ENCODE measurements at regions not wholly inside any gene's neighbourhood (a gene's known extent, or its start where the extent isn't known, plus 50 kb on each side); places are given as distances from the start of the nearest gene placed in this dataset.
"Not testable (repeated sequence)": the region's sequence is repeated elsewhere in the genome, so short reads cannot be mapped to it uniquely, and the experiment has no call there.

DNA sequence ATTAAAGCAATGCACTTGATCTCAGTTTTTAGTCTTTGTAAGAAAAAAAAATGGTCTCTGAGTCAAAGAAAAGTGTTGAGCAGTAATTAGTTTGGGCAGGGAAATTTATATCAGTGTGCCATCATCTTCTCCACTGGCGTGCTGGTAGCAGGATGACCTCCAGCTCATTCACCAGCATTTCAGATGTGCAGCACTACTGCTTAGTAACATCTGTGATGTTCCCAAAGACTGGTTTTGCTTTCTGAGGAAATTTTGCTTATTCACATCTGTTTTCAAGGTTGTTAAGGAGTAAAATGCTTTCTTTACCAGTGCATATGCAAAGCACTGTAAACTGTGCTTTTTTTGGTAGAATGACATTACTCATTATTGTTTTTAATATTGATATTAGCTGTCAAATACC, 540.4 kb downstream of the TRAM1L1 start:
- DNase-seq (ENCODE audit: low spot score) = no peak

DNA sequence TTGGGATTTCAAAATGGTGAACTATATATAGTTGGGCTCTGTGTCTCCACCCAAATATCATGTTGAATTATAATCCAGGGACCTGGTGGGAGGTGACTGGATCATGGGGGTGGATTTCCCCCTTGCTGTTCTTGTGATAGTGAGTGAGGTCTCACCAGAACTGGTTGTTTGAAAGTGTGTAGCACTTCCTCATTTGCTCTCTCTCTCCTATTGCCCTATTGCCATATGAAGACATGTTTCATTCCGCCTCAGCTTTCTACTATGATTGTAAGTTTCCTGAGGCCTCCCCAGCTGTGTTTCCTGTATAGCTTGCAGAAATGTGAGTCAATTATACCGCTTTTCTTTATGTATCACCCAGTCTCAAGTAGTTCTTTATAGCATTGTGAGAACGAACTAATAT, 545.6 kb downstream of the TRAM1L1 start:
- no peak for DNase-seq (ENCODE audit: low spot score)

DNA sequence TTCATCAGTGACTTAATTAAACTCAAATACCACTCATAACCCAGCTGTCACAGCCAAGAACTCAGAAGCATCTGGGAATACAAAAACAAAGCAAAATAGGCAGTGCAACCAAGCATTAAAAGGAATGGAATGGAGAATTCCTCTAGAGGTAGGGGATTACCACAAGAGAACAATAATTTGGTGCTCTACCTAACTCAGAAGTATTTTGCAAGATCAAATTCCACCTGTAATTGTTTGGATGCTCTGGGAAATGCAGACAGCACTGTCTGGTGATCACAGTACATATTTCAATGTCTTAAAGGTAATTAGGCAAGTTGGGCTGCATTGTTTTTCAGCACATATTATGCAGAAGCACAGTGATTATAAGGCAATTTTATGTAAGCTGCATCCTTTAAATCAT, 547.5 kb downstream of the TRAM1L1 start:
- DNase-seq (ENCODE audit: low spot score) = no peak

GRCh38 chr4:116536024-116536423, 549.4 kb downstream of the TRAM1L1 start:
- DNase-seq (ENCODE audit: low spot score) = not testable (repeated sequence)

DNA sequence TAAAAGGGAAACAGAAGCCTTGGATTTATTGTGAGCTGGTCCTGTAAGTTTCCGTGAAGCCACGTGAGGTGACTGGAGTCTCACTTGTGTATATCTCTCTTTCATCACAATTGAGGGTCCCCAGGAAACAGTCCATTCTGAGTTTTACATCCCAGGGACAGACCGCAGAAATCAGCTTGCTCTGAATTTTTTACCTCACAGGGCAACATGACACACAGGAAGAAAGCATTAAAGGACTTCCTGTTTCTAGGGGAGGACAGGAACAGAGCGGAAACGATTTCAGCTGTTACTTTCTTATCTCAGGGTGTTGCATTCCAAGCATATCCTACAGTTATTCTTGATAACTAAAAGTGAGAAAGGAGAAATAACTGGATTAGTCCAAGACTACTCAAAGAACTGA, 553.5 kb downstream of the TRAM1L1 start:
- no peak for DNase-seq (ENCODE audit: low spot score)

GRCh38 chr4:116531026-116531425, 554.4 kb downstream of the TRAM1L1 start:
- no peak for DNase-seq (ENCODE audit: low spot score)

DNA sequence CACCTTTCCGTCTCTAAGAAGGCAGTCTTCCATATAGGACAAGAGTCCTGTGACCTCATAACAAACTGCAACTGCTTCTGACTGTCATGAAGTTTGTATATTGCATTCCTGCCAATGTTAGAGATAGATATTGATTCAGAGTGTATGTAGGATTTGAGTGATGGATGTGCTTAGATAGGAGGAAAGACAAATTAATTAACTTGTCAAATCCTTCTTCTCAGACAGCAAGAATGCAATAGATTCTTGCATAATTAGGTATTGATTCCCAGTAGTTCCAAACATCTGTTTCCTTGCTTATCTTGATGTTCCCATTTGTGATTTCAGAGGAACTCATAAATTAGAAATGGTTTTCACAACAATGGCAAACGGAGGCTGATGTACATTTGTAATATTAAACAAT, 555.3 kb downstream of the TRAM1L1 start:
- DNase-seq (ENCODE audit: low spot score) = no peak

GRCh38 chr4:116529129-116529528, 556.2 kb downstream of the TRAM1L1 start:
- no peak for DNase-seq (ENCODE audit: low spot score)

GRCh38 chr4:116522922-116523321, 562.5 kb downstream of the TRAM1L1 start:
- no peak for DNase-seq (ENCODE audit: low spot score)

DNA sequence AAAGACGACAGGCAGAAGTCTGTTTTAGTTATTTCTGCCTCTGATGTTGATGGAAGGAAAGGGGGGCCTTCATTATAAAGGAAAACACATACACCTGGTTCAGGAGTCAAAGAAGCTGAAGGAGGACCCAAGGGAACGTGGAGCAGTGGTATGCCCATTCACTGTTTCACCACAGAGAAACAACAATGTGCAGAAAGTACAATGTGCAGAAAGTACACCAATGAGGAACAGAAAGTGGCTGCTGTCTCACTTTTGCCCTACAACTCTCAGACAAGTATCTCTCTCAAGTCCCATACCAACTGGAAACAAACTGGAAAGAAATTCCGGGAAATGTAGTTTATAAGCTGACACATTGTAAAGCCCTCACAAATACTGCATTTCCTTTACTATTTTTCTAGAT, 564.5 kb downstream of the TRAM1L1 start:
- no peak for DNase-seq (ENCODE audit: low spot score)

DNA sequence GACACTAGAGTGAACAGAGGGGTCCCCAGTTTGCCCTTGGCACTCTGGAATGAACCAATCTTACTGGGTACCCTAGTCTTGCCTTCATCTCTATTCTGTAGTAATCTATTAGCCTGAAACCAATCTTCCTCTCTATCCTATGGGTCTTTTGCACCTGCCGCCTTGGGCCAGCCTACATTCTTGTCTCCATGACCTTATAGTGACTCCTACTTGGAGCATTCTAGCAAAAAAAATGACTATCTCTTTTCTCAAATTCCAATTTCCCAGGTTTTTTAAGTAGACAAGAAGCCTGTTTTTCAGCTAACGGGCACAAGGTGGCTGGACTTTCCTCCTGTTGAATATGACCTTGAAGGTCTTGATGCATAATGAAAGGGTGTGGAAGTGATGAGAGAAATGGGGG, 568.7 kb downstream of the TRAM1L1 start:
- DNase-seq (ENCODE audit: low spot score) = no peak

DNA sequence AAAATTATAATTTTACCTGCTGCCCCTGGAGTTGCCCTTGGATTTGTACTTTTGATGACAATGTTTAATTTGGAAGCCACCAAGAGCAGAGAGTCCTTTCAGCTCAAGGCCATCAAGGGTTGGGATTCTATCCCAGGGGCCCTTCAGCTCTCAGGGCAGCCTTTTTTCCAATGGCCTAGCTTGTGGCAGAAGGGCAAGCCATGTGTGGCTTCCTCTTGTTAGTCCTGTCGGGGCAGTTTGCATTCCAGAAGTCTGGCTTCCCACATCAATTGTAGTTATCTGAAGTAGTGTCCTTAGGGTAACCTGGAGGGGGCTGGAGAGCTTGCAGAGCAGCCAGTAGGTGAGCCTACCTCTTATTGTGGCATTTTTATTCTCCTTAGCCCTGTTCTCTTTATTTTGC, 569.4 kb downstream of the TRAM1L1 start:
- DNase-seq (ENCODE audit: low spot score) = no peak

DNA sequence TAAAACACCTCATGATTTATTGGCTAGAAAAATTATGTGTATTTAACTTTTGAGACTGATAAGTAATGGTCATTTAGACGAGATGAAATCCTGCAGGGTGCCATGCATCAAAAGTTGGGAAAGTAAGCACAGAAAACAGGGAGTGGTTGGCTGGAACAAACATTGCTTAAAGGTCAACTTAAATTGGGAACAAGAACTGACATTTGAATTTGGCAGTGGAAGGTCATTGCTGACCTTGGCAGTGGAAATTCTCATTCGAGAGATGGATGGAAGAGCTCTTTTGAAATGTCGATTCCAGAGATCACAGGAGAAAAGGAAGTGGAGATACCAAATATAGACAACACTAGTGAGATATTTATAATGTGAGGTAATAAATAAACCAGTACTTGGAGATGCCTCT, 572.8 kb downstream of the TRAM1L1 start:
- no peak for DNase-seq (ENCODE audit: low spot score)

DNA sequence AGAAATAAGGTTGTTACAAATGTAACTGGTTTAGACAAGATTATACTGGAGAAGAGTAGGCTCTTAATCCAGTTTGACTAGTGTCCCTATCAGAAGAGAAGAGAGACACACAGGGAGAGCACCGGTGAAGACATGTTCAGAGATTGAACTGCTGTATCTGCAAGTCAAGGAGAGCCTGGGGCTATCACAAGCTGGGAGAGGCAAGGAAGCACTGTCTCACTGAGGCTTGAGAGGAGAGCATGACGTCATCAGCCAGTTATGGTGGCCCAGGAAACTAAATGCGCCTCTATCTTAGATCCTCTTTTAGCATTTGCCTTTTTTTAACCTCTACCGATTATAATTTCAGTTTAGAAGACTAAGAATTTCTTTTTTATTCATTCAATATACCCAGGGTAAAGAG, 583.4 kb downstream of the TRAM1L1 start:
- DNase-seq (ENCODE audit: low spot score) = no peak

DNA sequence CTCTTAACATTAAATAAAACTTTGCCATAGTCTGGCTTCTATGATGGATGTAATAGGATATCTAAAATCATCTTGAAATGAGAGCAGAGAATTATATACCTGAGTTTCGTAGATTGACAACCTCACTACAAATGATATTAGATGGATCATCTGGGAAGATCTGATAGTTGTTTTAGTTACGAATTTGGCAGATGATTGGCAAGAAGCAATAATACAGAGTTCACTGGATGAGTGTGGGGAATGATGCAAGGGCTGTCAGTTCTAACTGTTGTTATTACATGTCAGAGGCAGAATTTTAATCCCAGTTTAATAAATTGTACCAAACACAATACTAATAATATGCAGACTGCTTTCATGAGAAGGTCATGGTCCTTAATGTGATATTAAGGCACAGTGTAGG, 585.2 kb downstream of the TRAM1L1 start:
- DNase-seq (ENCODE audit: low spot score) = no peak

GRCh38 chr4:116489739-116490138, 595.6 kb downstream of the TRAM1L1 start:
- DNase-seq (ENCODE audit: low spot score) = no peak

DNA sequence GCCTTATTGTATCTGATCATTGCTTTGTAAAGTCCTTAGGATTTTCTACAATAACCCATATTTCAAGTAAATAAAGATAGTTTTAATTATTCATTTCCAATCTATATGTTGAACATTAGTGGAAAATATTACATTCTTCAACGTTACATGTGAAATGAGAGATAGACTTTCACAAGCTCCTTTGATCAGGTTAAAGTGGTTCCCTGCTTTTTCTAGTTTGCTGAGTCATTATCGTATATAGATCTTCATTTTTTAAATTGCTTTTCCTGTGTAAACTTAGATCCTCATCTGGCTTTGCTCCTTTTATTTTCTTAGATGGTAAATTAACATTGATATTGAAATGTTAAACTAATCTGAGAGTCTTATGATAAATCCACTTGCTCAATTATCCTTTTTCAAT, 599.0 kb downstream of the TRAM1L1 start:
- DNase-seq (ENCODE audit: low spot score) = no peak

DNA sequence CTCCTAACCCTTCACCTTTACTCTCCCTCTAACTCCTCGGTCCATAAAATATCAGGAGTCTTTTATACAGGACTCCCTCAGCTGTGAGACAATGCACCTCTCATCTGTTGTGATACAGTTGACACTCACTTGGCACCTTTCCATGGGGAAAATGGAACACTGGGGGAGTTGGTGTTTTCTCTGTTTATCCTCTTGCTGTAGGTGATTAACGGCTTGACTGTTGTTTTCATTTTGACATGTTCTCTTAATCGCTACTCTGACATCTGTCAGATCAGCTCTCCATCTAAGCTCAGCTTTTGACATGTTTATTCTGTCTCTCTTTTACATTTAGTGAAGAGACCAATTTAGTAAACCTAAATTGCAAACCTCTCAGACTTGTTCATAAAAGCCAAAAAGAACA, 604.8 kb downstream of the TRAM1L1 start:
- DNase-seq (ENCODE audit: low spot score) = no peak

DNA sequence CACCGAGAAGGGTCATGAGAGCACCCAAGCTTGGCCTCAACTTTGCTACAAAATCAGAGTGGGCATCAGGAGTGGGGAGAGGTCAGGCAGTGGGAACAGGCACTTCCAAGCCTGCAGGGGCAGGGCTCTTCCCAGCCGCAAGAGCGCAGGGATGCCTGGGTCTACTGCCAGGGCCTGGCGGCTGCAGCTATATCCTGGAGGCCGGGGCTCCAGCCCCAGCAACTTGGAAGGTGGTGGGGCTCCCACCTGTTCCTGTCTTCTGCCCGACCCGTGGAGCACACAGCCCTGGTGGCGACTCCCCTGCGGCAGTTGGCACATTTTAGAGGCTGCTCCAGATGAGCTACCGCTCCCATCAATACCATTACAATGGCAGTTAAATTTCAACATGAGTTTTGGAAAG, 607.0 kb downstream of the TRAM1L1 start:
- DNase-seq (ENCODE audit: low spot score) = no peak

DNA sequence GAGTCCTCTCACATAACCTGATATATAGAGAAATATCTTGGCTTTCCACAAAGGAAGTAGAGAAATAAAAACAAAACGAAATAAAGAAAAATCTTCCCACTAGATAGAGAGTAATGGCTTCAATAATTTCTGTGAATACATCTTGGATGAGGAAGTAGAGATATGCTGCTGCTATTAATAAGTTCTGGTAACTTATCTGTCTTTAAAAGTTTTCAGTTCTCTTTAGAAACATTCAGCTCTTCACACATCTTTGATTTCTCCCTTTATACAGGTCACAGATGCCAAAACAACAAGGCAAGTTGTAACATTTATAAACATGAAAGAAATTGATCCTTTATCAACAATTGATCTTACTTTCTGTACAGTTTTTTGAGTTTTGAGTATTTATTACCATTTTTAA, 615.8 kb downstream of the TRAM1L1 start:
- no peak for DNase-seq (ENCODE audit: low spot score)

DNA sequence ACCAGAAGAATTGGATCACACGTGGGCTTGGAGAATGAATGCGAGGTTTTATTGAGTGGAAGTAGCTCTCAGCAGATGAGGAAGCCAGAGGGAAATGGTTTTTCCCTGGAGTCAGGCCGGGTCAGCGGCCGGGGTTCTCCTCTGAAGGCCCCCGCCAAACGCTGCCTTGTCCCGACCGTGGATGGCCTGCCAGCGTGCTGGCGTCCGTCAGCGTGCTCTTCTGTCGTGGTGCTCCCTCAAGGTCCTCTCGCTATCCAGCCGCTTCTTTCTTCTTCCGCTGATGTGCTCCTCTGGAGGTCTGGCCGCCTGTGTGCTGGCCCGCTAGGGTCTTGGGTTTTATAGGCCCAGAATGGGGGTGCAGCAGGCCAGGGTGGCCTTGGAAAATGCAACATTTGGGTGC, 632.2 kb downstream of the TRAM1L1 start:
- DNase-seq (ENCODE audit: low spot score) = no peak

GRCh38 chr4:116449764-116450163, 635.6 kb downstream of the TRAM1L1 start:
- DNase-seq (ENCODE audit: low spot score) = no peak

- no peak for DNase-seq (ENCODE audit: low spot score)
Observed at GRCh38 chr4:116444117-116444516, 641.3 kb downstream of the TRAM1L1 start.

DNA sequence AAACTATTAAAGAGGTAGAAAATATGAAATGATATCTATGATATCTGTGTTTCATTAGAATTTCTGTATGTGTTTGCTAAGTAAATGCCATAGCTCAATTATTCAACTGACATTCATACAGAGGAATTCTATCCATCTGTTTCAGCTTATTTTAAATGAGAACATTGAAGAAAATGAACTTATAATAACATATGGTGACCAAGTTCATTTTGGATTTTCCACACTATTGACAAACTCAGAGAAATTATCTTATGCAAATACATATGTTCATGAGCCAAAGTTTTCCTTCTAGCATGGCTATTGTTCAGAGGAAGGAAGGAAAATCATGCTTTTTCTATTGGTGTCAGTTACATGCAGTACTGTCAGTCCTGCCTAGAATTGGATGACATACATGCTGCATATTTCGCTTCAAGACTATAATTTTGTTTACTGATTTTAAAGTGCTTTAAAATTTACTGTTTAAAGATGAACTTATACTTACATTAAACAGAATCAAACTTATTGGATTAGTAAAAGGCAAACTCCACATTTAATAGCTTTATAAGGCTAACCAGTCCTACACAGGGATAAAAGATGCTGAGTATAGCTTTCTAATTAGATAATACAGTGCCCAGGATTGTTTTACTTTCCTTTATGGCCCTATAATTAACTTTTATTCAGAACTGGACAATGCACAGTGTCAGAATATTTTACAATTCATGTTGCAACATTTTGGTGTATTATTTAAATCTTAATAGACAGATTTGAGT, 646.2 kb downstream of the TRAM1L1 start:
- no peak for DNase-seq (ENCODE audit: low spot score)

- no peak for DNase-seq (ENCODE audit: low spot score)
Observed at GRCh38 chr4:116438417-116438816, 647.0 kb downstream of the TRAM1L1 start.

Measured in COLO829 (cell line).